ENCODE measurements at regions not wholly inside any gene's neighbourhood (a gene's known extent, or its start where the extent isn't known, plus 50 kb on each side); places are given as distances from the start of the nearest gene placed in this dataset.

- H3K36me3 Mint-ChIP-seq: no peaks in the 10 kb centered on the region
- H3K4me1 ChIP-seq (ENCODE audit: control insufficient read depth in 1 of 2, extremely low read depth in 1 of 2, insufficient read depth in 2 of 2, low read length in 2 of 2): no peaks in the 10 kb centered on the region
- H3K9me3 Mint-ChIP-seq: no peaks in the 10 kb centered on the region
- H3K27me3 ChIP-seq (replicated peaks in 1 of 2; ENCODE audit: control insufficient read depth in 2 of 2, extremely low read depth in 1 of 2, insufficient read depth in 2 of 2, low read length in 1 of 2): no peaks in the 10 kb centered on the region
- ChIA-PET POLR2A (no interaction called here), CTCF (interaction anchor here in 1 of 2 donors (0.6 kb wide), 2 partner anchors 30 to 66 kb away, joined by 3 read pairs; no protein-coding TSS in a partner anchor)
- no peak for DNase-seq
- no peaks in the 10 kb centered on the region for H3K9me3 ChIP-seq
- H3K27me3 Mint-ChIP-seq: no peaks in the 10 kb centered on the region
- H3K27ac ChIP-seq (ENCODE audit: low read length): no peak overlapping the region
- H3K4me3 Mint-ChIP-seq: no peak overlapping the region
- no peaks in the 10 kb centered on the region for H3K4me1 Mint-ChIP-seq
- no peak overlapping the region for H3K27ac Mint-ChIP-seq
- no CpG with 5 or more reads among the region's 2 CpGs for WGBS (ENCODE audit: insufficient coverage)
- H3K4me3 ChIP-seq (ENCODE audit: control insufficient read depth in 1 of 2, extremely low read depth in 1 of 2, low read length in 1 of 2): no peak overlapping the region
- no peaks in the 10 kb centered on the region for H3K36me3 ChIP-seq (ENCODE audit: control insufficient read depth in 2 of 2, extremely low read depth in 1 of 2, insufficient read depth in 1 of 2, low read length in 1 of 2)
- ATAC-seq (replicated peaks in 1 of 4): no peak
Observed at GRCh38 chr12:25903603-25904245, 54.8 kb upstream of the RASSF8 start.

GRCh38 chr12:25904442-25904841, 54.0 kb upstream of the RASSF8 start:
- Histone ChIP-seq H3K4me3 (ENCODE audit: control insufficient read depth in 1 of 2, extremely low read depth in 1 of 2, low read length in 1 of 2) (no peak overlapping the region), H3K36me3 (ENCODE audit: control insufficient read depth in 2 of 2, extremely low read depth in 1 of 2, insufficient read depth in 1 of 2, low read length in 1 of 2) (no peaks in the 10 kb centered on the region), H3K9me3 (no peaks in the 10 kb centered on the region), H3K27me3 (replicated peaks in 1 of 2; ENCODE audit: control insufficient read depth in 2 of 2, extremely low read depth in 1 of 2, insufficient read depth in 2 of 2, low read length in 1 of 2) (no peaks in the 10 kb centered on the region), H3K27ac (ENCODE audit: low read length) (no peak overlapping the region), H3K4me1 (ENCODE audit: control insufficient read depth in 1 of 2, extremely low read depth in 1 of 2, insufficient read depth in 2 of 2, low read length in 2 of 2) (no peaks in the 10 kb centered on the region)
- POLR2A ChIA-PET: no interaction called here
- Mint-ChIP-seq H3K27ac (no peak overlapping the region), H3K4me3 (no peak overlapping the region), H3K4me1 (no peaks in the 10 kb centered on the region), H3K9me3 (no peaks in the 10 kb centered on the region), H3K36me3 (no peaks in the 10 kb centered on the region), H3K27me3 (no peaks in the 10 kb centered on the region)
- DNase-seq (no peak), ATAC-seq (replicated peaks in 1 of 4) (no peak)
- no CpG with 5 or more reads among the region's 1 CpG for WGBS (ENCODE audit: insufficient coverage)
- CTCF ChIA-PET: no interaction called here

- ChIA-PET POLR2A (no interaction called here), CTCF (no interaction called here)
- H3K4me3 Mint-ChIP-seq: no peak overlapping the region
- Histone ChIP-seq H3K36me3 (ENCODE audit: control insufficient read depth in 2 of 2, extremely low read depth in 1 of 2, insufficient read depth in 1 of 2, low read length in 1 of 2) (no peaks in the 10 kb centered on the region), H3K27ac (ENCODE audit: low read length) (no peak overlapping the region), H3K4me1 (ENCODE audit: control insufficient read depth in 1 of 2, extremely low read depth in 1 of 2, insufficient read depth in 2 of 2, low read length in 2 of 2) (no peaks in the 10 kb centered on the region), H3K27me3 (replicated peaks in 1 of 2; ENCODE audit: control insufficient read depth in 2 of 2, extremely low read depth in 1 of 2, insufficient read depth in 2 of 2, low read length in 1 of 2) (no peaks in the 10 kb centered on the region), H3K4me3 (ENCODE audit: control insufficient read depth in 1 of 2, extremely low read depth in 1 of 2, low read length in 1 of 2) (no peak overlapping the region), H3K9me3 (no peaks in the 10 kb centered on the region)
- ATAC-seq (replicated peaks in 1 of 4): no peak
- H3K36me3 Mint-ChIP-seq: no peaks in the 10 kb centered on the region
- no peak overlapping the region for H3K27ac Mint-ChIP-seq
- DNase-seq: no peak
- WGBS (ENCODE audit: insufficient coverage): 86% methylated on average over 2 of the region's 2 CpGs
- no peaks in the 10 kb centered on the region for H3K4me1 Mint-ChIP-seq
- no peaks in the 10 kb centered on the region for H3K9me3 Mint-ChIP-seq
- H3K27me3 Mint-ChIP-seq: no peaks in the 10 kb centered on the region
Observed at GRCh38 chr12:25906651-25907340, 51.7 kb upstream of the RASSF8 start.

Measured in T-cell (primary cell).